SH-SY5Y (cell line): ENCODE measurements at regions not wholly inside any gene's neighbourhood (a gene's known extent, or its start where the extent isn't known, plus 50 kb on each side); places are given as distances from the start of the nearest gene placed in this dataset.

Experiments used
- GATA2 ChIP-seq: IDR thresholded peaks from 2 replicates; pipeline ENCODE4 v1.6.1; 2011; ENCODE audit warnings: mild to moderate bottlenecking, low read depth, low read length
- GATA3 ChIP-seq: IDR thresholded peaks from 2 replicates; pipeline ENCODE4 v1.6.1; 2011; ENCODE audit warnings: low read depth, mild to moderate bottlenecking, low read length, moderate library complexity

GRCh38 chr3:74353039-74353438 lies 261.4 kb downstream of the CNTN3 start:
- TF ChIP-seq GATA3 (no peak), GATA2 (no peak)

GRCh38 chr3:74352166-74352565 lies 262.3 kb downstream of the CNTN3 start:
- TF ChIP-seq GATA2, result no peak
- no peak for TF ChIP-seq GATA3

- TF ChIP-seq GATA2, result no peak
- no peak for TF ChIP-seq GATA3
These were observed 263.2 kb downstream of the CNTN3 start for GRCh38 chr3:74351213-74351612.

- no peak for TF ChIP-seq GATA3
These were observed 265.4 kb downstream of the CNTN3 start for GRCh38 chr3:74349015-74349414.

GRCh38 chr3:74347563-74348268 lies 266.7 kb downstream of the CNTN3 start:
- TF ChIP-seq GATA2, result no peak
- no peak for TF ChIP-seq GATA3

GRCh38 chr3:74346896-74347295 lies 267.6 kb downstream of the CNTN3 start:
- TF ChIP-seq GATA3, result no peak
- no peak for TF ChIP-seq GATA2

- TF ChIP-seq GATA2 (no peak), GATA3 (no peak)
These were observed 268.8 kb downstream of the CNTN3 start for GRCh38 chr3:74345701-74346100.

GRCh38 chr3:74344865-74345440 lies 269.5 kb downstream of the CNTN3 start:
- TF ChIP-seq GATA3, result no peak
- no peak for TF ChIP-seq GATA2

- no peak for TF ChIP-seq GATA2
- TF ChIP-seq GATA3, result no peak
These were observed 271.1 kb downstream of the CNTN3 start for GRCh38 chr3:74343391-74343790.

GRCh38 chr3:74338998-74339397 lies 275.5 kb downstream of the CNTN3 start:
- TF ChIP-seq GATA3 (no peak), GATA2 (no peak)

- TF ChIP-seq GATA3, result no peak
These were observed 282.3 kb downstream of the CNTN3 start for GRCh38 chr3:74332165-74332564.

GRCh38 chr3:74331711-74332110 lies 282.7 kb downstream of the CNTN3 start:
- TF ChIP-seq GATA3 (no peak), GATA2 (no peak)

- TF ChIP-seq GATA2 (no peak), GATA3 (no peak)
These were observed 285.4 kb downstream of the CNTN3 start for GRCh38 chr3:74329096-74329495.

- TF ChIP-seq GATA3, result no peak
- no peak for TF ChIP-seq GATA2
These were observed 286.0 kb downstream of the CNTN3 start for GRCh38 chr3:74328435-74328834.

- TF ChIP-seq GATA2 (no peak), GATA3 (no peak)
These were observed 299.2 kb downstream of the CNTN3 start for GRCh38 chr3:74315291-74315690.

GRCh38 chr3:74314696-74315095 lies 299.8 kb downstream of the CNTN3 start:
- TF ChIP-seq GATA3, result no peak

GRCh38 chr3:74309716-74310115 lies 304.7 kb downstream of the CNTN3 start:
- TF ChIP-seq GATA3 (no peak), GATA2 (no peak)

GRCh38 chr3:74304424-74304823 lies 310.0 kb downstream of the CNTN3 start:
- TF ChIP-seq GATA3 (no peak), GATA2 (no peak)
